ENCODE measurements at regions not wholly inside any gene's neighbourhood (a gene's known extent, or its start where the extent isn't known, plus 50 kb on each side); places are given as distances from the start of the nearest gene placed in this dataset.

GRCh38 chr15:99495430-99496301 is 70.1 kb upstream of the MEF2A start:
- no peak for DNase-seq (ENCODE audit: low read depth, low spot score)
- H3K4me3 ChIP-seq (ENCODE audit: low read depth, low read length), result no peak overlapping the region
- in situ Hi-C loops (cut with HindIII; ENCODE audit: low sequenced_read_pairs), result no loop called here
- TF ChIP-seq CTCF (IDR thresholded peaks at IDR 0.05; ENCODE audit: low read depth, low read length), result no peak

GRCh38 chr15:99496302-99496629 is 69.5 kb upstream of the MEF2A start:
- in situ Hi-C loops (cut with HindIII; ENCODE audit: low sequenced_read_pairs), result no loop called here
- no peak overlapping the region for H3K4me3 ChIP-seq (ENCODE audit: low read depth, low read length)
- no peak for TF ChIP-seq CTCF (IDR thresholded peaks at IDR 0.05; ENCODE audit: low read depth, low read length)

GRCh38 chr15:99502182-99502581 is 63.6 kb upstream of the MEF2A start:
- TF ChIP-seq CTCF (IDR thresholded peaks at IDR 0.05; ENCODE audit: low read depth, low read length), result no peak
- in situ Hi-C loops (cut with HindIII; ENCODE audit: low sequenced_read_pairs), result no loop called here
- H3K4me3 ChIP-seq (ENCODE audit: low read depth, low read length), result no peak overlapping the region
- DNase-seq (ENCODE audit: low read depth, low spot score), result no peak

More at GRCh38 chr15:99496302-99496629, 69.5 kb upstream of the MEF2A start:
- DNase-seq (ENCODE audit: low read depth, low spot score), result no peak

- in situ Hi-C loops (cut with HindIII; ENCODE audit: low sequenced_read_pairs), result no loop called here
- no peak overlapping the region for H3K4me3 ChIP-seq (ENCODE audit: low read depth, low read length)
- no peak for DNase-seq (ENCODE audit: low read depth, low spot score)
- no peak for TF ChIP-seq CTCF (IDR thresholded peaks at IDR 0.05; ENCODE audit: low read depth, low read length)
These were observed 63.1 kb upstream of the MEF2A start for GRCh38 chr15:99502661-99503060.

GRCh38 chr15:99503411-99503810 is 62.4 kb upstream of the MEF2A start:
- no peak for TF ChIP-seq CTCF (IDR thresholded peaks at IDR 0.05; ENCODE audit: low read depth, low read length)
- DNase-seq (ENCODE audit: low read depth, low spot score), result no peak
- in situ Hi-C loops (cut with HindIII; ENCODE audit: low sequenced_read_pairs), result no loop called here
- no peak overlapping the region for H3K4me3 ChIP-seq (ENCODE audit: low read depth, low read length)

- no peak for TF ChIP-seq CTCF (IDR thresholded peaks at IDR 0.05; ENCODE audit: low read depth, low read length)
- no peak for DNase-seq (ENCODE audit: low read depth, low spot score)
- H3K4me3 ChIP-seq (ENCODE audit: low read depth, low read length), result no peak overlapping the region
- in situ Hi-C loops (cut with HindIII; ENCODE audit: low sequenced_read_pairs), result no loop called here
These were observed 61.5 kb upstream of the MEF2A start for GRCh38 chr15:99504071-99504822.

Measured in astrocyte of the spinal cord (primary cell).